ENCODE measurements at regions not wholly inside any gene's neighbourhood (a gene's known extent, or its start where the extent isn't known, plus 50 kb on each side); places are given as distances from the start of the nearest gene placed in this dataset.

DNA sequence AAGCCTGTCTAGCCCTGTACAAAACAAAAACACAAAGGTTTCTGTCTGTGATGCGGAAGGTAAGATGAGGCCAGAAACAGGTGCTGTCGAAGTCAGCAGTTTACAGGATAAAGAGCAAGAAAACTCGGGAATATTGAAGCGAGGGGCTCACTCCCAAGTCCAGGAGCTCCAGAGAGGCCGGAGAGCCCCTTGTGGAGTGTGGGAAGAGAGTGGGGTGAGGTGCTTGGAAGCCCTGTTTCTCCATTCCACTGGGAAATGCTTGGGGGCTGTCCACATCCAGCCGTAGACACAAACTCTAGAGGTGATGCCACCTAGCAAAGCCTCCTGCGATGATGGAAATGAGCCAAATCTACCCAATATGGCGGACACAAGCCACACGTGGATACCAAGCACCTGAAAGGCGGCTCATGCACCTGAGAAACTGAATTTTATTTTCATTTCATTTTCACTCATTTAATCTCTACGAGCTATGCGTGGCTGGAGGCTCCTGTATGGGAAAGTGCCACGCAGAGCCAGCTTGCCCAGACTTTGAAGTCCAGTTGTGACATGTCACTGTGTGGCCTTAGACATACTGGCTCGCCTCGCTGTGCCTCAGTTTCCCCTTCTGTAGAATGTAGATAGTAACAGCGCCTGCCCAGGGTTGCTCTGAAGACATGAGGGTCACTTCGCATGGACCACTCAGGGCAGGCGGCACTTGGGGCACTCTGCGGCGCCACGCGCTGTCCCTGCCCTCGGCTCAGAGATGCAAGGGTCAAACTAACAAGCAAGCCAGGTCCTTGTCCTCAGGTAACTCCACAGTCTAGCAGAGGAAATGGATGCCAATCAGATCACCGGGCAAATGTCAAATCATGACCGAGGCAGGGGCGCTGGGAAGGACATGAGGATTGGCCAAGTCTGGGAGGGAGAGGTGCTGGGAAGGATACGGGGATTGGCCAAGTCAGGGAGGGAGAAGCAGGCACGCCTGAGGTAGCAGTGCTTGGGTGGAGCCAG is 684.7 kb downstream of the TBC1D22A start:
- ChIA-PET POLR2A (no interaction called here), CTCF (no interaction called here), RAD21 (ENCODE audit: low non-redundant PET in 1 of 2, low total read pairs in 2 of 2, uncharacterized antibody in 2 of 2, unreplicated experiment in 2 of 2) (no interaction called here)
- H3K27me3 ChIP-seq (ENCODE audit: insufficient read depth, low read length): no peaks in the 10 kb centered on the region
- H2AFZ ChIP-seq (ENCODE audit: low read depth, low read length, poor library complexity, severe bottlenecking): no peak overlapping the region
- no peaks in the 10 kb centered on the region for H3K4me1 ChIP-seq (ENCODE audit: control insufficient read depth in 1 of 2, insufficient read depth in 2 of 2, low read length in 2 of 2)
- DNase-seq (ENCODE audit: low read depth, low spot score): no peak
- ATAC-seq: no peak
- BruUV-seq (replicated peaks): no TSS peak
- H3K9me2 ChIP-seq (ENCODE audit: insufficient read depth): no peaks in the 10 kb centered on the region
- intact Hi-C loops (cut with micrococcal nuclease): no loop called here
- H3K4me3 ChIP-seq (replicated peaks in 1 of 2; ENCODE audit: low read depth in 1 of 2, low read length in 2 of 2): no peak overlapping the region
- no peaks in the 10 kb centered on the region for H3K9me3 ChIP-seq (ENCODE audit: control insufficient read depth in 1 of 2, insufficient read depth in 1 of 2, low read depth in 1 of 2, low read length in 2 of 2)
- H3K9ac ChIP-seq (ENCODE audit: low read length): no peak overlapping the region
- TF ChIP-seq SRF (IDR thresholded peaks at IDR 0.05; ENCODE audit: low read depth) (no peak), EGR1 (IDR thresholded peaks at IDR 0.05; ENCODE audit: low read depth) (no peak), RAD21 (IDR thresholded peaks at IDR 0.05; ENCODE audit: low read depth) (no peak), ZNF274 (IDR thresholded peaks at IDR 0.05; ENCODE audit: low read depth, low read length) (no peak)
- no peak overlapping the region for H3K27ac ChIP-seq (ENCODE audit: low read depth, low read length)
- no peaks in the 10 kb centered on the region for H3K79me2 ChIP-seq (ENCODE audit: insufficient read depth, low read length)
- no peaks in the 10 kb centered on the region for H4K20me1 ChIP-seq (ENCODE audit: insufficient read depth)
- H3K4me2 ChIP-seq (ENCODE audit: low read length): no peak overlapping the region
- no peaks in the 10 kb centered on the region for H3K36me3 ChIP-seq (ENCODE audit: control insufficient read depth in 1 of 2, insufficient read depth in 2 of 2, low read length in 2 of 2)

DNA sequence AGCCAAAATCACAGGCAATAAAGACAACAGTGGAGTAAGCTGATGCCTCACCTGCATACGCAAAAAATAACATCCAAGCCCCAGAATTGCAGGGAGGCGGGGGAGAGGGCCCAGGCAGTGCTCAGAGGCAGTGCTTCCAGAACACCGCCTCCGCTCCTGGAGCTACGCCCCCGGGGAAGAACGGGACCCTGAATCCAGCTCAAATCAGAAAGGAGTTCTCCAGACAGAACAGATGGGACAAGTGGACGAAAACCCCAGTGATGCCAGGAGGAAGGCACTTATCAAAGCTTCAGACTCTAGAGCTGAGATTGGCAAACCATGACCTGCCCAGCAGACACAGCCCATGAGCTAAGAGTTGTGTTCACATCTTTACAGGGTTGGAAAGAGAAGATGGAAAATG is 683.9 kb downstream of the TBC1D22A start:
- H3K9me2 ChIP-seq (ENCODE audit: insufficient read depth): no peaks in the 10 kb centered on the region
- no peak overlapping the region for H3K4me3 ChIP-seq (replicated peaks in 1 of 2; ENCODE audit: low read depth in 1 of 2, low read length in 2 of 2)
- no peak for TF ChIP-seq SP1 (IDR thresholded peaks at IDR 0.05; ENCODE audit: low read depth)
- no peak for TF ChIP-seq YY1 (IDR thresholded peaks at IDR 0.05; ENCODE audit: extremely low read depth, insufficient replicate concordance, low read depth, low read length)
- TF ChIP-seq EZH2phosphoT487 (IDR thresholded peaks at IDR 0.05; ENCODE audit: borderline replicate concordance): no peak
- TF ChIP-seq, protein P1, sequence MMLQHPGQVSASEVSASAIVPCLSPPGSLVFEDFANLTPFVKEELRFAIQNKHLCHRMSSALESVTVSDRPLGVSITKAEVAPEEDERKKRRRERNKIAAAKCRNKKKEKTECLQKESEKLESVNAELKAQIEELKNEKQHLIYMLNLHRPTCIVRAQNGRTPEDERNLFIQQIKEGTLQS (IDR thresholded peaks at IDR 0.05): no peak
- TF ChIP-seq POLR2A (IDR thresholded peaks at IDR 0.05; ENCODE audit: borderline replicate concordance, extremely low read depth, insufficient read depth, insufficient read length): no peak
- no peak for TF ChIP-seq TCF7L2 (IDR thresholded peaks at IDR 0.05; ENCODE audit: borderline replicate concordance, extremely low read depth, insufficient read depth, insufficient read length)
- no peak for TF ChIP-seq JUND (IDR thresholded peaks at IDR 0.05)
- TF ChIP-seq SIN3A (IDR thresholded peaks at IDR 0.05; ENCODE audit: low read depth): no peak
- no peak for TF ChIP-seq CEBPB (IDR thresholded peaks at IDR 0.05; ENCODE audit: low read depth)
- TF ChIP-seq, protein P2, sequence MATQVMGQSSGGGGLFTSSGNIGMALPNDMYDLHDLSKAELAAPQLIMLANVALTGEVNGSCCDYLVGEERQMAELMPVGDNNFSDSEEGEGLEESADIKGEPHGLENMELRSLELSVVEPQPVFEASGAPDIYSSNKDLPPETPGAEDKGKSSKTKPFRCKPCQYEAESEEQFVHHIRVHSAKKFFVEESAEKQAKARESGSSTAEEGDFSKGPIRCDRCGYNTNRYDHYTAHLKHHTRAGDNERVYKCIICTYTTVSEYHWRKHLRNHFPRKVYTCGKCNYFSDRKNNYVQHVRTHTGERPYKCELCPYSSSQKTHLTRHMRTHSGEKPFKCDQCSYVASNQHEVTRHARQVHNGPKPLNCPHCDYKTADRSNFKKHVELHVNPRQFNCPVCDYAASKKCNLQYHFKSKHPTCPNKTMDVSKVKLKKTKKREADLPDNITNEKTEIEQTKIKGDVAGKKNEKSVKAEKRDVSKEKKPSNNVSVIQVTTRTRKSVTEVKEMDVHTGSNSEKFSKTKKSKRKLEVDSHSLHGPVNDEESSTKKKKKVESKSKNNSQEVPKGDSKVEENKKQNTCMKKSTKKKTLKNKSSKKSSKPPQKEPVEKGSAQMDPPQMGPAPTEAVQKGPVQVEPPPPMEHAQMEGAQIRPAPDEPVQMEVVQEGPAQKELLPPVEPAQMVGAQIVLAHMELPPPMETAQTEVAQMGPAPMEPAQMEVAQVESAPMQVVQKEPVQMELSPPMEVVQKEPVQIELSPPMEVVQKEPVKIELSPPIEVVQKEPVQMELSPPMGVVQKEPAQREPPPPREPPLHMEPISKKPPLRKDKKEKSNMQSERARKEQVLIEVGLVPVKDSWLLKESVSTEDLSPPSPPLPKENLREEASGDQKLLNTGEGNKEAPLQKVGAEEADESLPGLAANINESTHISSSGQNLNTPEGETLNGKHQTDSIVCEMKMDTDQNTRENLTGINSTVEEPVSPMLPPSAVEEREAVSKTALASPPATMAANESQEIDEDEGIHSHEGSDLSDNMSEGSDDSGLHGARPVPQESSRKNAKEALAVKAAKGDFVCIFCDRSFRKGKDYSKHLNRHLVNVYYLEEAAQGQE (IDR thresholded peaks at IDR 0.05; ENCODE audit: low read depth): no peak
- TF ChIP-seq ELF1 (IDR thresholded peaks at IDR 0.05; ENCODE audit: borderline replicate concordance, low read depth): no peak
- ChIA-PET CTCF (no interaction called here), RAD21 (ENCODE audit: low non-redundant PET in 1 of 2, low total read pairs in 2 of 2, uncharacterized antibody in 2 of 2, unreplicated experiment in 2 of 2) (no interaction called here), POLR2A (no interaction called here)
- no peaks in the 10 kb centered on the region for H3K36me3 ChIP-seq (ENCODE audit: control insufficient read depth in 1 of 2, insufficient read depth in 2 of 2, low read length in 2 of 2)
- DNase-seq (ENCODE audit: low read depth, low spot score) (no peak), ATAC-seq (no peak)
- no peaks in the 10 kb centered on the region for H3K27me3 ChIP-seq (ENCODE audit: insufficient read depth, low read length)
- H3K4me1 ChIP-seq (ENCODE audit: control insufficient read depth in 1 of 2, insufficient read depth in 2 of 2, low read length in 2 of 2): no peaks in the 10 kb centered on the region
- H4K20me1 ChIP-seq (ENCODE audit: insufficient read depth): no peaks in the 10 kb centered on the region
- intact Hi-C loops (cut with micrococcal nuclease): no loop called here
- H3K9me3 ChIP-seq (ENCODE audit: control insufficient read depth in 1 of 2, insufficient read depth in 1 of 2, low read depth in 1 of 2, low read length in 2 of 2): no peaks in the 10 kb centered on the region
- BruUV-seq (replicated peaks): no TSS peak
- no peak overlapping the region for H2AFZ ChIP-seq (ENCODE audit: low read depth, low read length, poor library complexity, severe bottlenecking)
- H3K79me2 ChIP-seq (ENCODE audit: insufficient read depth, low read length): no peaks in the 10 kb centered on the region
- H3K27ac ChIP-seq (ENCODE audit: low read depth, low read length): no peak overlapping the region
- H3K9ac ChIP-seq (ENCODE audit: low read length): no peak overlapping the region
- H3K4me2 ChIP-seq (ENCODE audit: low read length): no peak overlapping the region
